ENCODE measurements at regions not wholly inside any gene's neighbourhood (a gene's known extent, or its start where the extent isn't known, plus 50 kb on each side); places are given as distances from the start of the nearest gene placed in this dataset.
"Not testable (repeated sequence)": the region's sequence is repeated elsewhere in the genome, so short reads cannot be mapped to it uniquely, and the experiment has no call there.

DNA sequence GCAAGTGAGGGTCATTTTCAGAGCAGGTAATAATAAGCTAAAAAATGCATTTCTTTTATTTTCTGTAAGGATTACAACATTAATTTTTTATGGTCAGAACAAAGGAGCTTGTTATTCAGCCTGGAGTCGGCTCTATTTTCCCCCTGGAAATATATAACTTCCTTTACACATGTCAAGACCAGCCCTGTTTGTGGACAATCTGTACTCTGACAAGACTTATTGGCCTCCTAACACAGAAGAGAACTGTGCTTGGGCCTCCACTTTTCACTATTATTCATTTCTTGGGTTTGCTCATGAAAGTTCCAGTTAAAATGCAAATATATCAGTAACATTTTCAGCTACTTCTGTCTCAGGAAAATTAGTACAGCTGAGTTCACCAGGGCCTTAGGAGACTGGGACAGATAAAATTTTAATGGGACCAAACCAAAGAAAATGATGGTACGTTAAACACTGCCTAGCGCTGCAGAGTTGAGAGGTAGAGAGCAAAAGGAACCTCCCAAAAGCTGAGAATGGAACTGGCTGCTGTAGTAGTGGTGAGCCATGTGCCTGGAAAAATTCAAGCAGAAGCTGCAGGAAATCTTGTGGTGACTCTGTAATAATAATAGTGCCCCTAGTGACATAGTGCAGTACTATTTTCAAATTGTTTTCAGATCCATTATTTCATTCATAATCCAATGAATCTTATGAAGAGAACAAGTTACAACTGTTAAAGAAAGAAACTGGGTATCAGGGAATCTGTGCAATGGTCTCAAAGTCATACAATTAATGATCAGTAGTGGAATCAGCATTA lies 227.2 kb upstream of the KIAA1217 start:
- DNase-seq, result no peak
- POLR2A ChIA-PET, result no interaction called here
- H3K27me3 ChIP-seq (replicated peaks; ENCODE audit: control insufficient read depth, insufficient read depth, low read length), result 0 out of 2 replicates have a peak, but pooled peaks cover 1% of the 10 kb centered on the region
- peak in 1 of 2 experiments; percentile 19 for TF ChIP-seq CTCF (IDR thresholded peaks at IDR 0.05; ENCODE audit: insufficient read depth in 1 of 2, low read depth in 1 of 2, low read length in 1 of 2, severe bottlenecking in 1 of 2, unreplicated experiment in 1 of 2)
- H3K4me1 ChIP-seq, result no peaks in the 10 kb centered on the region
- CTCF ChIA-PET, result interaction anchor here (0.8 to 1.1 kb wide), 2 partner anchors 13 to 24 kb away, joined by 3 read pairs; no protein-coding TSS in a partner anchor
- H3K9me3 ChIP-seq, result no peaks in the 10 kb centered on the region
- no peak overlapping the region for H3K4me3 ChIP-seq (ENCODE audit: low read depth, low read length)
- Mint-ChIP-seq H3K36me3 (ENCODE audit: insufficient read depth, unreplicated experiment) (no peaks in the 10 kb centered on the region), H3K4me1 (ENCODE audit: low read depth, unreplicated experiment) (no peaks in the 10 kb centered on the region), H3K27me3 (ENCODE audit: insufficient read depth, unreplicated experiment) (peaks cover 13% of the 10 kb centered on the region), H3K9me3 (ENCODE audit: unreplicated experiment) (no peaks in the 10 kb centered on the region), H3K27ac (ENCODE audit: unreplicated experiment) (no peak overlapping the region), H3K4me3 (ENCODE audit: unreplicated experiment) (no peak overlapping the region)
- no peaks in the 10 kb centered on the region for H3K36me3 ChIP-seq (ENCODE audit: control insufficient read depth, insufficient read depth, low read length)
- no TSS peak for BruUV-seq (replicated peaks)
- intact Hi-C loops (cut with micrococcal nuclease; ENCODE audit: unreplicated experiment), result no loop called here

GRCh38 chr10:23984405-23984804 lies 224.5 kb upstream of the KIAA1217 start:
- H3K4me1 ChIP-seq; H3K36me3 Mint-ChIP-seq (ENCODE audit: insufficient read depth, unreplicated experiment); DNase-seq; H3K4me3 ChIP-seq (ENCODE audit: low read depth, low read length); H3K9me3 Mint-ChIP-seq (ENCODE audit: unreplicated experiment); H3K9me3 ChIP-seq; BruUV-seq (replicated peaks); H3K4me3 Mint-ChIP-seq (ENCODE audit: unreplicated experiment); POLR2A ChIA-PET; H3K4me1 Mint-ChIP-seq (ENCODE audit: low read depth, unreplicated experiment); H3K27ac Mint-ChIP-seq (ENCODE audit: unreplicated experiment); H3K36me3 ChIP-seq (ENCODE audit: control insufficient read depth, insufficient read depth, low read length); CTCF ChIA-PET; intact Hi-C loops (cut with micrococcal nuclease; ENCODE audit: unreplicated experiment); H3K27me3 ChIP-seq (replicated peaks; ENCODE audit: control insufficient read depth, insufficient read depth, low read length): not testable (repeated sequence)
- peaks cover 10% of the 10 kb centered on the region for H3K27me3 Mint-ChIP-seq (ENCODE audit: insufficient read depth, unreplicated experiment)

- Mint-ChIP-seq H3K27me3 (ENCODE audit: insufficient read depth, unreplicated experiment) (no peaks in the 10 kb centered on the region), H3K4me3 (ENCODE audit: unreplicated experiment) (no peak overlapping the region), H3K36me3 (ENCODE audit: insufficient read depth, unreplicated experiment) (no peaks in the 10 kb centered on the region), H3K4me1 (ENCODE audit: low read depth, unreplicated experiment) (no peaks in the 10 kb centered on the region), H3K9me3 (ENCODE audit: unreplicated experiment) (no peaks in the 10 kb centered on the region), H3K27ac (ENCODE audit: unreplicated experiment) (no peak overlapping the region)
- H3K9me3 ChIP-seq, result no peaks in the 10 kb centered on the region
- no peaks in the 10 kb centered on the region for H3K27me3 ChIP-seq (replicated peaks; ENCODE audit: control insufficient read depth, insufficient read depth, low read length)
- ChIA-PET CTCF (no interaction called here), POLR2A (no interaction called here)
- BruUV-seq (replicated peaks), result no TSS peak
- no peaks in the 10 kb centered on the region for H3K36me3 ChIP-seq (ENCODE audit: control insufficient read depth, insufficient read depth, low read length)
- intact Hi-C loops (cut with micrococcal nuclease; ENCODE audit: unreplicated experiment), result no loop called here
- TF ChIP-seq CTCF (IDR thresholded peaks at IDR 0.05; ENCODE audit: insufficient read depth in 1 of 2, low read depth in 1 of 2, low read length in 1 of 2, severe bottlenecking in 1 of 2, unreplicated experiment in 1 of 2), result no peak
- H3K4me3 ChIP-seq (ENCODE audit: low read depth, low read length), result no peak overlapping the region
- DNase-seq, result no peak
- no peaks in the 10 kb centered on the region for H3K4me1 ChIP-seq
Measured at GRCh38 chr10:23988006-23988405, 220.9 kb upstream of the KIAA1217 start.

Data from Caco-2 (cell line).